CD4-positive, alpha-beta T cell (primary cell): ENCODE measurements at regions not wholly inside any gene's neighbourhood (a gene's known extent, or its start where the extent isn't known, plus 50 kb on each side); places are given as distances from the start of the nearest gene placed in this dataset.

Experiments used
- ATAC-seq: fragments of 200-7000 bp; cut with Tn5 transposase; one replicate; pipeline ENCODE4 v1.10.0; 2022; ENCODE audit warnings: mild to moderate bottlenecking; ENCODE audit not compliant: poor library complexity
- CTCF ChIA-PET: fragments of 350-600 bp; sonication (Branson Sonifier 250); formaldehyde crosslinking; loops from one replicate; lab custom pipeline; 2021; ENCODE audit warnings: antibody characterized with exemption, inconsistent platforms; lab: Charles Lee
- POLR2A ChIA-PET: fragments of 350-600 bp; sonication (Branson Sonifier 250); formaldehyde crosslinking; loops from one replicate; lab custom pipeline; 2021; ENCODE audit warnings: antibody characterized with exemption, inconsistent platforms; lab: Charles Lee
- DNase-seq, 14 experiments: peaks; one replicate each; pipeline ENCODE4 v3.0.0-alpha.2; 2013 to 2020; ENCODE audit warnings: mixed read lengths in 2 of 14
- H3K27ac ChIP-seq, 2 donors: one replicate each; pipeline versions ENCODE4 v1.5.1 to v1.7.0; 2013; ENCODE audit warnings: low read length in 2 of 2, low read depth in 1 of 2, mild to moderate bottlenecking in 1 of 2
- H3K27me3 ChIP-seq, 2 experiments: 1 replicate in 1 of 2; 2 replicates in 1 of 2; pipeline versions ENCODE4 v1.6.1 to v1.7.0; 2013; ENCODE audit warnings: low read length in 2 of 2, control low read depth in 1 of 2, mild to moderate bottlenecking in 1 of 2, moderate library complexity in 1 of 2; ENCODE audit not compliant: insufficient read depth in 2 of 2, control insufficient read depth in 1 of 2
- H3K36me3 ChIP-seq: one replicate; pipeline ENCODE4 v1.6.1; 2013; ENCODE audit warnings: low read length, control low read depth; ENCODE audit not compliant: insufficient read depth
- H3K4me1 ChIP-seq: one replicate; pipeline ENCODE4 v1.6.1; 2013; ENCODE audit warnings: low read length, control low read depth; ENCODE audit not compliant: insufficient read depth
- H3K4me3 ChIP-seq: one replicate; pipeline ENCODE4 v1.5.1; 2013; ENCODE audit warnings: mild to moderate bottlenecking, low read length, moderate library complexity
- H3K9me3 ChIP-seq, 2 experiments: 1 replicate in 1 of 2; 2 replicates in 1 of 2; pipeline versions ENCODE4 v1.6.1 to v1.7.0; 2013; ENCODE audit warnings: low read length in 2 of 2, mild to moderate bottlenecking in 2 of 2, control low read depth in 1 of 2, moderate library complexity in 1 of 2; ENCODE audit not compliant: control insufficient read depth in 1 of 2, insufficient read depth in 1 of 2
- H3K27ac Mint-ChIP-seq: one replicate; pipeline ENCODE4 v1.8.0; 2020; ENCODE audit warnings: mixed read lengths
- H3K27me3 Mint-ChIP-seq: one replicate; pipeline ENCODE4 v1.8.0; 2021; ENCODE audit warnings: mixed read lengths
- H3K36me3 Mint-ChIP-seq: one replicate; pipeline ENCODE4 v1.8.0; 2021; ENCODE audit warnings: low read depth, mixed read lengths
- H3K4me1 Mint-ChIP-seq: one replicate; pipeline ENCODE4 v1.8.0; 2021; ENCODE audit warnings: low read depth, mixed read lengths
- H3K4me3 Mint-ChIP-seq: one replicate; pipeline ENCODE4 v1.8.0; 2020; ENCODE audit warnings: mild to moderate bottlenecking, mixed read lengths
- H3K9me3 Mint-ChIP-seq: one replicate; pipeline ENCODE4 v1.8.0; 2020; ENCODE audit warnings: mixed read lengths
- CTCF ChIP-seq: fragments of 200-600 bp; IDR thresholded peaks from one replicate; pipeline ENCODE4 v1.8.0; 2022; ENCODE audit warnings: antibody characterized with exemption, mild to moderate bottlenecking
- intact Hi-C, 2 experiments: fragments of 100-400 bp; cut with DNase I in 1 of 2; cut with micrococcal nuclease in 1 of 2; formaldehyde crosslinking; loops; one replicate each; pipeline versions ENCODE4 v1.15.1 to v1.9.0; 2023 to 2025; cut with DNase I, micrococcal nuclease

GRCh38 chr12:96099421-96099820, 64.0 kb upstream of the LTA4H start:
- Histone ChIP-seq H3K27me3 (no peaks in the 10 kb centered on the region), H3K4me3 (no peak overlapping the region), H3K9me3 (no peaks in the 10 kb centered on the region), H3K36me3 (no peaks in the 10 kb centered on the region), H3K4me1 (peaks cover 38% of the 10 kb centered on the region), H3K27ac (no peak overlapping the region)
- CTCF ChIA-PET, result interaction anchor here (1.0 kb wide), 1 partner anchor 78 kb away, joined by 3 read pairs; no protein-coding TSS in a partner anchor
- Mint-ChIP-seq H3K9me3 (no peaks in the 10 kb centered on the region), H3K4me1 (peaks cover 36% of the 10 kb centered on the region), H3K4me3 (peak overlapping the region; percentile 45), H3K27me3 (no peaks in the 10 kb centered on the region), H3K36me3 (no peaks in the 10 kb centered on the region), H3K27ac (peak overlapping the region; percentile 33)
- ATAC-seq, result no peak
- DNase-seq, result peak in 1 of 14 experiments; percentile 36
- no peak for TF ChIP-seq CTCF
- intact Hi-C loops, result no loop called here
- POLR2A ChIA-PET, result interaction anchor here (1.1 to 1.5 kb wide), 2 partner anchors 58 to 116 kb away, joined by 3 to 6 read pairs; no protein-coding TSS in a partner anchor

- POLR2A ChIA-PET, result interaction anchor here (1.1 to 1.5 kb wide), 2 partner anchors 58 to 115 kb away, joined by 3 to 6 read pairs; no protein-coding TSS in a partner anchor
- peak overlapping the region; percentile 33 for H3K27ac Mint-ChIP-seq
- H3K4me3 ChIP-seq, result no peak overlapping the region
- H3K27ac ChIP-seq, result no peak overlapping the region
- no peaks in the 10 kb centered on the region for H3K27me3 ChIP-seq
- no peaks in the 10 kb centered on the region for H3K36me3 ChIP-seq
- no peak for TF ChIP-seq CTCF
- no peaks in the 10 kb centered on the region for H3K36me3 Mint-ChIP-seq
- intact Hi-C loops, result no loop called here
- no peaks in the 10 kb centered on the region for H3K9me3 Mint-ChIP-seq
- peak overlapping the region; percentile 45 for H3K4me3 Mint-ChIP-seq
- H3K4me1 ChIP-seq, result peaks cover 33% of the 10 kb centered on the region
- CTCF ChIA-PET, result interaction anchor here (0.6 to 1.0 kb wide), 6 partner anchors 10 to 102 kb away, joined by 3 to 8 read pairs (median 3); no protein-coding TSS in a partner anchor
- DNase-seq (peak in 8 of 14 experiments; percentile 1 to 45 (median 26)), ATAC-seq (peak; percentile 43)
- H3K4me1 Mint-ChIP-seq, result peaks cover 30% of the 10 kb centered on the region
- no peaks in the 10 kb centered on the region for H3K27me3 Mint-ChIP-seq
- H3K9me3 ChIP-seq, result no peaks in the 10 kb centered on the region
Observed at GRCh38 chr12:96099986-96100385, 64.6 kb upstream of the LTA4H start.

GRCh38 chr12:96101806-96102205, 66.4 kb upstream of the LTA4H start:
- peaks cover 35% of the 10 kb centered on the region for H3K4me1 Mint-ChIP-seq
- TF ChIP-seq CTCF, result no peak
- Histone ChIP-seq H3K9me3 (no peaks in the 10 kb centered on the region), H3K27me3 (no peaks in the 10 kb centered on the region), H3K4me1 (peaks cover 30% of the 10 kb centered on the region), H3K4me3 (no peak overlapping the region), H3K27ac (no peak overlapping the region), H3K36me3 (no peaks in the 10 kb centered on the region)
- H3K4me3 Mint-ChIP-seq, result no peak overlapping the region
- no peaks in the 10 kb centered on the region for H3K9me3 Mint-ChIP-seq
- H3K36me3 Mint-ChIP-seq, result no peaks in the 10 kb centered on the region
- no peak for ATAC-seq
- no peak overlapping the region for H3K27ac Mint-ChIP-seq
- intact Hi-C loops, result no loop called here
- DNase-seq, result no peak
- ChIA-PET POLR2A (no interaction called here), CTCF (interaction anchor here (0.9 kb wide), 1 partner anchor 113 kb away, joined by 3 read pairs; no protein-coding TSS in a partner anchor)
- no peaks in the 10 kb centered on the region for H3K27me3 Mint-ChIP-seq
